HEK293 (cell line): ENCODE measurements at regions not wholly inside any gene's neighbourhood (a gene's known extent, or its start where the extent isn't known, plus 50 kb on each side); places are given as distances from the start of the nearest gene placed in this dataset.
"Not testable (repeated sequence)": the region's sequence is repeated elsewhere in the genome, so short reads cannot be mapped to it uniquely, and the experiment has no call there.

Experiments used
- CTCF ChIP-seq: fragments of 450-650 bp; formaldehyde crosslinking; IDR thresholded peaks from 2 replicates; pipeline ENCODE4 v1.5.1; 2016; ENCODE audit warnings: missing biosample characterization, missing genetic modification characterization
- KLF8 ChIP-seq: fragments of 450-650 bp; formaldehyde crosslinking; IDR thresholded peaks from 2 replicates; pipeline ENCODE4 v1.5.1; 2016; ENCODE audit warnings: missing biosample characterization, missing genetic modification characterization
- ZNF23 ChIP-seq: fragments of 450-650 bp; formaldehyde crosslinking; IDR thresholded peaks from 2 replicates; pipeline ENCODE4 v1.5.1; 2016; ENCODE audit warnings: missing biosample characterization, missing genetic modification characterization, borderline replicate concordance
- ZNF426 ChIP-seq: fragments of 450-650 bp; formaldehyde crosslinking; IDR thresholded peaks from 2 replicates; pipeline ENCODE4 v1.5.1; 2017; ENCODE audit warnings: missing biosample characterization, missing genetic modification characterization, mild to moderate bottlenecking, inconsistent platforms, moderate library complexity
- ZSCAN18 ChIP-seq: fragments of 450-650 bp; formaldehyde crosslinking; IDR thresholded peaks from 2 replicates; pipeline ENCODE4 v1.5.1; 2016; ENCODE audit warnings: missing biosample characterization, missing genetic modification characterization

GRCh38 chr5:85587806-85588205, 1029.9 kb upstream of the COX7C start:
- TF ChIP-seq CTCF; ZSCAN18 (tag by site-specific recombination); ZNF426; ZNF23; KLF8 (tag by site-specific recombination): not testable (repeated sequence)
